ENCODE measurements at regions not wholly inside any gene's neighbourhood (a gene's known extent, or its start where the extent isn't known, plus 50 kb on each side); places are given as distances from the start of the nearest gene placed in this dataset.
"Not testable (repeated sequence)": the region's sequence is repeated elsewhere in the genome, so short reads cannot be mapped to it uniquely, and the experiment has no call there.

DNA sequence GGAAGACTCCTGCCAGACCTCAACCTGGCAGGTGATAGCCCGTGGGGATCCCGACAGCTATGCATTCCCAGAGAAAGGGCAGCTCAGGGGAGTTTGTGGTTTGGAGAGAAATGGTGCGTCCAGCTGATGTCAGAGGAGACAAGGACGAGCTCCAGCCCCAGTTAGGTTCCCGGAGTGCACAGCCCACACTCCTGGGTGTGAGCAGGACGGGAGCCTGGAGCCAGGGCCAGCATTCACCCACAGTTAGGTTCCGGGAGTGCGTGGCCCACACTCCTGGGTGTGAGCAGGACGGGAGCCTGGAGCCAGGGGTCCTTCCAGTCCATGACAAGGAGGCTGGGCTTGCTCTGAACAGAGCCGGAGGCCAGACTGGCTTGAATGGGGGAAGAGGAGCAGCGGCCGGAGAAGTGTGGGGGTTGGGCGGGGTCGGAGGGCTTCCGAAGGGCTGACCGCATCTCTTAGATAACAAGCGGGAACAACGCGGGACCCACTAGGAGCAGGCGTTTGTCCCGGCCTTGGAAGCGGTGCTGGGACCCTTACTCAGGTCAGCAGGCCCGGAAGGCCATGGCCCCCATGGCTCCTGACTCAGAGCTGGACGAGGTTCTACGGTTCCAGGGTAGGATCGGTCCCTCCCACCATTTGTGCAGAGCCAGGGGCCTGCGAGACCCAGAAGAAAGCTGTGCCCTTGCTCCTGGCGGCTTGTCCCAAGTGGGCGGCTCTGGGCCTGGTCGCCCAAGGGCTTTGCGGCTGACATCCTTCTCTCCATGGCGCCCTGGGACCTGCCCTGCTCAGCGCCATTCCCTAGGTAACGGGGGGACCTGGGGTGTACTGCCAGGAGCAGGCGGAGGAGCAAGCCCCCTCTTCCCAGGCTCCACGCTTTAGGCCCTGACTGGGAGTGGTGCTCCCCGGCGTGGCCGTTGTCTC lies 185.6 kb downstream of the RTP5 start:
- no peak for DNase-seq

DNA sequence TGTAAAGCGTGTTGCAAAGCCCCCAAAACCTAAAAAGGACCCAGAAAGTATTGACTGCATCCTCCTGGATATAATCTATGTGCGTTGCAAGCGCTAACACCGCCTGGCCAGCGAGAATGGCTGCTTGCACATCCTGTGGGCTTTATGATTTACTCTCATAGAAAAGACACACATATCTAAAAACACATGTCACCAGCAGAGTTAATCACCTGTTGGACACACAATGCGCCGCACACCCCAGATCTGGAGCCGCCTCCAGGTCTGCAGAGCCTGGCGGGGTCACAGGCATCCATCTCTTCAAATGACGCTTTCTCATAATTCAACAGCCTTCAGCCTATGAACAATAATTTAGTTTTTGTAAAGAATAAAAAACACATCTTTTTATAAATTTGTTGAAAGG lies 186.5 kb downstream of the RTP5 start:
- DNase-seq = no peak

GRCh38 chr2:242056785-242057184 lies 187.3 kb downstream of the RTP5 start:
- DNase-seq = no peak

GRCh38 chr2:242057379-242058040 lies 188.0 kb downstream of the RTP5 start:
- DNase-seq = no peak

- DNase-seq = no peak
These were observed 188.7 kb downstream of the RTP5 start for GRCh38 chr2:242058116-242058680.

GRCh38 chr2:242059566-242059965 lies 190.0 kb downstream of the RTP5 start:
- no peak for DNase-seq

GRCh38 chr2:242060212-242060835 lies 190.8 kb downstream of the RTP5 start:
- DNase-seq = no peak

DNA sequence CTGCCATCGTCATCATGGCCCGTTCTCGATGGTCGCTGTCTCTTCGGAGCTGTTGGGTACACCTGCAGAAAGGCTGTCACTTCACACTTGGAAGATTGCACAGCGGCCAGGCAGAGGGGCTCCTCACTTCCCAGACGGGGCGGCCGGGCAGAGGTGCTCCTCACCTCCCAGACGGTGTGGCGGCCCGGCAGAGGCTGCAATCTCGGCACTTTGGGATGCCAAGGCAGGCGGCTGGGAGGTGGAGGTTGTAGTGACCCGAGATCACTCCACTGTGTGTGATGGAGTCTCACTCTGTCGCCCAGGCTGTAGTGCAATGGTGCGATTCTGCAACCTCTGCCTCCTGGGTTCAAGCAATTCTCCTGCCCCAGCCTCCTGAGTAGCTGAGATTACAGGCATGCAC lies 192.4 kb downstream of the RTP5 start:
- DNase-seq = not testable (repeated sequence)

DNA sequence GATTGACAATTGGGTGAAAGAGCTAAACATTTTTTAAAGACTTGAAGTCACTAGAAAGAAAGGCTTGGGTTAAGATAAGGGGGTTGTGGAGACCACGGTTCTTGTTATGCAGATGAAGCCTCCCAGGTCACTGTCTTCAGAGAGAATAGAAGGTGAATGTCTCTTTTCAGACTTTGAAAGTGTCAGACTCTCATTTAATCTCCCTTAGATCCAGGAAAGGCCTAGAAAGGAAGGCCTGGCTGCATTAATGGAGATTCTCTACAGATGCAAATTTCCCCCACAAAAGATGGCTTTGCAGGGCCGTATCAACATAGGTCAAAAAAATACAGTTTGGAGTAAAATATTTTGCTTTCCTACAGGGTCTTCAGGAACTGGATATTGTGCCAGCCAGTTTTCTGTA lies 193.9 kb downstream of the RTP5 start:
- DNase-seq = no peak

DNA sequence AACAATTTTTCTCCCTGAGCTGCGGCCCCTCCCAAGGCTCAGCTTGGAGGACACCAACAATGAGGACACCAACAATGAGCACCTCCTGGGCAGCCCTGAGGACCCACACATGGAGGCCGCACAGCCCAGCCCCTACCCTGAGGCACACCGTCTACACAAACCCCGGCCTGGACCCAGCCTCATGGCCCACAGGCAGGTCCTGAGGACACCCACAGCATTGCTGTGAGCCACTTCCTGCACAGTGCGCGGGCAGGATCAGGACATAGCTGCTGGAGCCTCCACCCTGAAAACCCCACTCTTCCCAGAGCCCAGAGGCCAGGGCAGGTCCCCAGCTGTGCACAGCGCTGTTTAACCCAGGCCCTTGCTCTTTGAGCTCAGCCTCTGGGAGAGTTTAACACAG lies 194.3 kb downstream of the RTP5 start:
- no peak for DNase-seq

DNA sequence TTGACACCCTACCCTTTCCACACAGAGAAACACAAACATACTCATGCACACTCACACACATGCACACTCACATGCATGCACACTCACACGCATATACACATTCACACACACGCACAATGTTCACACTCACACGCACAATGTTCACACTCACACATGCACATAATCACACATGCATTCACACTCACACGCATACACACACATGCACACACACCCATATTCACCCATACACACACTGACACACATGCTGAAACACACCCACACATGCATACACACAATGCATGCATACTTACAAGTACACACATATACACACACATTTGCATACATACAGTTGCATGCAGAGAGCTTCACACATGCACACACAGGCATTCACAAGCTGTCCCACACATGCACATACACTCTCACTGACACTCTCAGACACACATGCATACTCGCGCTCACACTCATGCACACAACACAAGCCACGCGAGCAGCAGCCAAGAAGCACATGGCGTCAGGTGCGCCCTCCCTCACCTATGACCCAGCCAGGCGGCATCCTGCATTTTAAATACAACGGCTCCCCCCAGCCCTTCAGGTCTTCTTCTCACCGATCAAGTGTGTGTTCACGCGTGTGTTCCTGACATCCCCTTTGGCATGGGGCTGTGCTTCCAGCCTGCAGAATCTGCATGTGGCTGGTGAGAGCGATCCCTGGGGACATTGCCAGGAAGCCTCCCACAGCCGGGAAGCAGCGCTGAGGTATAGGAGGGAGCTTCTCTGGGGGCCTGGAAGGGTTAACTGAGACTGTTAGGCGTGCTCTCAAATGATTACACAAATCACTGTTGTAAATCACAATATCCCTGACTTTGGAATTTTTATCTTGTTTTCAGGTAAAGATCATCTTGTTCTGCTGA lies 195.1 kb downstream of the RTP5 start:
- DNase-seq = no peak

DNA sequence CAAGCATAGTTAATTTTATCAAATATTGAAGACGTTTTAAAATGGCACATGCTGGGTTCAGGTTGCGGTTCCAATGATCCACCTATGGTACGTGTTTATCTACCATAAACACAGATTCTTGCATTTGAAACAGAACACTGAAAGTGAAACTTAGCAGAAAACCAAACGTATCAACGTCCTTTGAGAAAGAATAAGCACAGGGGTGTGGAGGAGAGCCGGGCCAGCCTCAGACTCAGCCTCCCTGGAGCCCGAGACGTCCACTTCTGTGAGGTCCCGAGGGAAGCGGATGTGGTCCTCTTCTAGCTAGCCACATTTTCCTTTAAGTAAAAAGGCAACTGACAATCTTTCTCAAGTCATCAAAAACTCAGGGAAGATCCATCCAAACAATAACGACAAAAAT lies 195.9 kb downstream of the RTP5 start:
- DNase-seq = no peak

- no peak for DNase-seq
These were observed 199.5 kb downstream of the RTP5 start for GRCh38 chr2:242069018-242069417.

- DNase-seq = not testable (repeated sequence)
These were observed 200.4 kb downstream of the RTP5 start for GRCh38 chr2:242069938-242070395.

GRCh38 chr2:242070726-242071125 lies 201.2 kb downstream of the RTP5 start:
- DNase-seq = not testable (repeated sequence)

DNA sequence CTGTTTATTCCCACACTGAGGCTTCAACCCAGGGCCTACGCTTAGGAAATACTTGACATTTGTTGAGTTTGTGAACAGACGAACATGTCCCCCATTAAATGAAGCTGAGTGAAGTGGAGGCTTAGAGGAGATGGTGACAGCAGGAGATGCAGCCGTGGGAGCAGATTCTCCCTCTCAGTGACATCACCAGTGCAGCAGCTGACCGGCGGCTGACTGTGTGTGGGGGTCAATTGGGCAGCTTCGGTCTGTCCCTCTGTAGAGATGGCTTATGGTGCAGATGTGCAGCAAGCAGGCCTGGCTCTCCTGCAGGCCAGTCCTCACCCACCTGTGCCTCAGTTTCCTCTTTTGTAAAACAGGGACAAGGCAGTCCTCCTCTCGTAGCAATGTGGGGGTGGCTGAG lies 201.8 kb downstream of the RTP5 start:
- not testable (repeated sequence) for DNase-seq

DNA sequence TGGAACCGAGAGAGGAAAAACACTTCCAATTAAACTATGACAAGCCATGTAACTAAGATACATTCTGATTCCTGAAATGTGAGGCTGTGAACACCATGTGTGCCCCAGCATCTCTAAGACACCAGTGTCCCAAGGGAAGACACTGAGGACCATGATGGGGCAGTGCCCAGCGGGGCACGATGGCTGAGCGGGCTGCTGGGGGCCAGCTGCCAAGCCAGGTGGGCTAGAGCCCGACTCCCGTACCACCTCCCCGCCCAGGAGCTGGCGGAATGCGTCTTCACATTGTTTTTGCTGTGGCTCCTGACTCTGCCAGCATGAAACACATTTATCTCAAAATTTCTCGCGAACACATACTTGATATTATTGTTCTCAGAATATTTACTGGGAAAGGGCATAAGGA lies 202.4 kb downstream of the RTP5 start:
- not testable (repeated sequence) for DNase-seq

DNA sequence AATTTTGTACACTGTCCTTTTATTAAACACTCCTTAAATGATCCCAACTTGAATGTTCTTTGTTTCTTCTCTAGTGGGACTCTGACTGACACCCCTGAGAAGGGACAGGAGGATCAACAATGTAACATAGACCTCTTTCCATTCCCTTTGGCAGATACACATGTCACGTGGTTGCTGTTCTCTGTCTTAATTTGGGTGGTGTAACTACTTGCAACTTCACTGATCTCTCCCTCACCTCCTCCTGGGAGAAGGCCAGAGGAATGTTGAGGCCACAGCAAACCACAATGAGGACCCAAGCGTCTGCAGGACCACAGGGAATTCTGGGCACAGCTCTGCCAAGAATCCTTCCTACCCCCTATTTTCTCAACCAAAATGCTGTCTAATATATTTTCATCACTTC lies 205.6 kb downstream of the RTP5 start:
- no peak for DNase-seq

DNA sequence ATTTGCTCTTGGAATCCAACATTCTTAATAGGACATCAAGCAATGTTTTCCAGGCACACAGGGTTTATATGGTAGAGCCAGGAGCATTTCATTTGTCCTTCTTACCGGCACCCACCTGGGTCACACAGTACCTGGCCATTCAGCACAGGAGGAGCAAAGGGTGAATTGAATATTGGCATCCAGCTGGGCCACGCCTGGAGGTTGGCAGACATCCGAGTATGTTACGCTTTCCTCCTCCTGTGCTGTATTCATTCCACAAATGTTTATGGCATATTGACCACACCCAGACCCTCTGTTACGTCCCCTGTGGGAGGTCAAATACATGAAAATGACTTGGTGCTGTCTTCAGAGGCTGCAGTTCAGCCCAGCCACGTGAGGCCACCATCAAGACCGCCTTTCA lies 206.2 kb downstream of the RTP5 start:
- no peak for DNase-seq

DNA sequence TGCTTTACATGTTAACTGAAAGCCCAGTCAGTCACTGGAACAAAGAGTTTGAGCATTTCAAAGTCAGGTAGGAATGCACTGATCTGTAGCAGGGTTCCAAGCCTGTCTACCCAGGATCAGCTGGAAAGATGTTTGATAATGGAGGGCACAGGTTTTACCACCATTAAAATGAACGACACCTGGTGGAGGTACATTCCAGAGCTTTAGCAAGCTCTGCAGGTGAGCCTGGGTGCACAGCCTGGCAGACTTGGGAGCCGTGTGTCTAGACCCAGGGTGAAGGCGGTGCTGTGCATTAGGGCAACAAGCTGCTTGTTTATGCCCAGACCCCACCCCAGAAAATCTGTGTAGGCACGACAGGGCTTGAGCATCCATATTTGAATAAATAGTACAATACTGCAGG lies 206.7 kb downstream of the RTP5 start:
- not testable (repeated sequence) for DNase-seq

DNA sequence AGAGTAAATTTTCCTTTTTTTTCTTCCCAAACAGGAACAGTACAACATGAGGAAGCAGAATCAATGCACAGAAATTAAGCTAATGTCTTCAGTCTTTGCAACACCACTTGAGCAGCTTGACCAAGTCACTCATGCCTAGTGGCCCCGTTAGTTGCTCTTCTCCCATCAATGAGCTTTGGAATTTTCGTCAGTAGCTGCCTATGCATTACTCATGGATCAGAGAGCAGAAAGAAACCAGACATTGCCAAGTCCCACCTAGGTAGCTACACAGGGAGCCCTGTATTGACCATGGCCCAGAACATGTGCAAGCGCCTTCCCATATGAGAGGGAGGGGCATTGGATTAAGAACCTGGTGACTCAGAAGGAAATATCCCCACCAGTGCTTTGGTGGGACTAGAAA lies 208.9 kb downstream of the RTP5 start:
- not testable (repeated sequence) for DNase-seq

DNA sequence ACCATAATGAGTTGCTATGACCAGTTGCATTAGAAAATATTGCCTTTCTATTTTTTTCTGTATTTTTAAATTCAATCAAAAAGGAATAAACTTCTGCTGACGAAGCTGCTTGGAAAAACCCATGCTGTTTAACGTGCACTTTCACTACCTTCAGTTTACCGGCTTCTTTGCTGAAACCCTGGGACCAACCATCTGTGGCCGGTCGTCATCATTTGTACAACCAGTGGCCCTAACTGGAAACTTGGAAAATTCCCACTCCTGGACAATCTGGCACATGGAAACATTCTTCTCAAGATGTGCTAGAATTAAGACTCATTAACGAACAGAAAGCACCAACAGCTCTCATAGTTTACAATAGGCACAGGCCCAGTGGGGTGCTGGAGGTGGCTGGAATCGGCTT lies 210.3 kb downstream of the RTP5 start:
- not testable (repeated sequence) for DNase-seq

Measured in hematopoietic multipotent progenitor cell treated with erythropoietin and hydrocortisone succinate and interleukin-3 and kit ligand, for 4 days (in vitro differentiated cells).